Trophoblast cell (in vitro differentiated cells and primary cell): ENCODE measurements at regions not wholly inside any gene's neighbourhood (a gene's known extent, or its start where the extent isn't known, plus 50 kb on each side); places are given as distances from the start of the nearest gene placed in this dataset.

ENCODE experiments used
- DNase-seq, 2 donors: peaks; one replicate each; pipeline ENCODE4 v3.0.0-alpha.2; 2016
- H2AFZ ChIP-seq: 2 replicates; pipeline ENCODE4 v1.6.1; 2013; ENCODE audit warnings: low read length, moderate library complexity, mild to moderate bottlenecking; ENCODE audit not compliant: insufficient read depth, poor library complexity
- H2AK5ac ChIP-seq: 2 replicates; pipeline ENCODE4 v1.6.1; 2013; ENCODE audit warnings: mild to moderate bottlenecking, low read length
- H2BK120ac ChIP-seq: 2 replicates; pipeline ENCODE4 v1.6.1; 2013; ENCODE audit warnings: low read length, mild to moderate bottlenecking, moderate library complexity; ENCODE audit not compliant: insufficient read depth, poor library complexity
- H2BK12ac ChIP-seq: 2 replicates; pipeline ENCODE4 v1.6.1; 2013; ENCODE audit warnings: mild to moderate bottlenecking, low read length, moderate library complexity
- H2BK5ac ChIP-seq: 2 replicates; pipeline ENCODE4 v1.6.1; 2013; ENCODE audit warnings: low read length, low read depth, moderate library complexity, mild to moderate bottlenecking; ENCODE audit not compliant: poor library complexity
- H3K14ac ChIP-seq: 2 replicates; pipeline ENCODE4 v1.6.1; 2013; ENCODE audit warnings: mild to moderate bottlenecking, low read length
- H3K18ac ChIP-seq: 2 replicates; pipeline ENCODE4 v1.6.1; 2013; ENCODE audit warnings: mild to moderate bottlenecking, low read length
- H3K23ac ChIP-seq: 2 replicates; pipeline ENCODE4 v1.6.1; 2013; ENCODE audit warnings: low read length
- H3K27ac ChIP-seq: 2 replicates; pipeline ENCODE4 v1.5.1; 2013; ENCODE audit warnings: low read depth, mild to moderate bottlenecking, inconsistent platforms, low read length, moderate library complexity
- H3K27me3 ChIP-seq: 2 replicates; pipeline ENCODE4 v1.6.1; 2013; ENCODE audit warnings: inconsistent platforms, mild to moderate bottlenecking, low read length, moderate library complexity; ENCODE audit not compliant: insufficient read depth
- H3K36me3 ChIP-seq, 2 experiments: 1 replicate in 1 of 2; 2 replicates in 1 of 2; pipeline ENCODE4 v1.6.1; 2013; ENCODE audit warnings: low read length in 2 of 2, mild to moderate bottlenecking in 2 of 2, moderate library complexity in 1 of 2; ENCODE audit not compliant: insufficient read depth in 2 of 2, control insufficient read depth in 1 of 2
- H3K4ac ChIP-seq: 2 replicates; pipeline ENCODE4 v1.6.1; 2013; ENCODE audit warnings: low read depth, mild to moderate bottlenecking, low read length, moderate library complexity
- H3K4me1 ChIP-seq, 2 experiments: 1 replicate in 1 of 2; 2 replicates in 1 of 2; pipeline ENCODE4 v1.6.1; 2013; ENCODE audit warnings: low read length in 2 of 2, mild to moderate bottlenecking in 2 of 2, moderate library complexity in 1 of 2; ENCODE audit not compliant: insufficient read depth in 2 of 2, control insufficient read depth in 1 of 2
- H3K4me2 ChIP-seq: 2 replicates; pipeline ENCODE4 v1.6.1; 2013; ENCODE audit warnings: inconsistent platforms, mild to moderate bottlenecking, low read length, moderate library complexity
- H3K4me3 ChIP-seq: 2 replicates; pipeline ENCODE4 v1.5.1; 2013; ENCODE audit warnings: mild to moderate bottlenecking, low read depth, low read length, inconsistent platforms
- H3K79me1 ChIP-seq: one replicate; pipeline ENCODE4 v1.6.1; 2013; ENCODE audit warnings: low read length
- H3K79me2 ChIP-seq: 2 replicates; pipeline ENCODE4 v1.6.1; 2013; ENCODE audit warnings: low read length, mild to moderate bottlenecking; ENCODE audit not compliant: control insufficient read depth, insufficient read depth, poor library complexity
- H3K9ac ChIP-seq: 2 replicates; pipeline ENCODE4 v1.6.1; 2013; ENCODE audit warnings: mild to moderate bottlenecking, low read length
- H3K9me3 ChIP-seq: 2 replicates; pipeline ENCODE4 v1.6.1; 2013; ENCODE audit warnings: low read depth, mild to moderate bottlenecking, control low read depth, inconsistent platforms, low read length; ENCODE audit not compliant: insufficient read depth
- H4K12ac ChIP-seq: 2 replicates; pipeline ENCODE4 v1.6.1; 2013; ENCODE audit warnings: low read depth, mild to moderate bottlenecking, low read length, moderate library complexity
- H4K8ac ChIP-seq: 2 replicates; pipeline ENCODE4 v1.6.1; 2013; ENCODE audit warnings: low read depth, mild to moderate bottlenecking, low read length, moderate library complexity
- H4K91ac ChIP-seq: one replicate; pipeline ENCODE4 v1.6.1; 2013; ENCODE audit warnings: low read depth, mild to moderate bottlenecking, low read length, moderate library complexity
- WGBS: extraction: QIAGEN DNeasy Blood & Tissue Kit; methylation state at CpG from one replicate; pipeline ENCODE4 v1.1.7; 2013; ENCODE audit warnings: missing lambda C conversion rate; ENCODE audit not compliant: insufficient read length, insufficient coverage; ENCODE audit errors: extremely low coverage; 5-methylcytosine and 5-hydroxymethylcytosine counted together

GRCh38 chr6:144901412-144901811 lies 616.3 kb downstream of the UTRN start:
- no peak overlapping the region for H3K4ac ChIP-seq
- no peak overlapping the region for H2BK120ac ChIP-seq
- no peak overlapping the region for H3K23ac ChIP-seq
- no peaks in the 10 kb centered on the region for H3K36me3 ChIP-seq
- DNase-seq = no peak
- H3K9ac ChIP-seq = no peak overlapping the region
- peaks cover 3 to 4% of the 10 kb centered on the region in 2 experiments for H3K4me1 ChIP-seq
- H4K12ac ChIP-seq = no peak overlapping the region
- H3K27ac ChIP-seq = no peak overlapping the region
- H3K27me3 ChIP-seq = no peaks in the 10 kb centered on the region
- H2BK5ac ChIP-seq = no peak overlapping the region
- H3K79me1 ChIP-seq = no peaks in the 10 kb centered on the region
- no peak overlapping the region for H4K8ac ChIP-seq
- H3K4me2 ChIP-seq = no peak overlapping the region
- H3K9me3 ChIP-seq = no peaks in the 10 kb centered on the region
- H2BK12ac ChIP-seq = no peak overlapping the region
- no peak overlapping the region for H2AK5ac ChIP-seq
- H3K79me2 ChIP-seq = no peaks in the 10 kb centered on the region
- H2AFZ ChIP-seq = no peak overlapping the region
- no peak overlapping the region for H3K18ac ChIP-seq
- no peak overlapping the region for H3K14ac ChIP-seq
- no peak overlapping the region for H3K4me3 ChIP-seq
- no CpG with 5 or more reads among the region's 1 CpG for WGBS
- H4K91ac ChIP-seq = no peak overlapping the region

- H3K4me2 ChIP-seq = no peak overlapping the region
- H3K36me3 ChIP-seq = no peaks in the 10 kb centered on the region
- H2BK12ac ChIP-seq = no peak overlapping the region
- no peak overlapping the region for H3K4me3 ChIP-seq
- no peaks in the 10 kb centered on the region for H3K9me3 ChIP-seq
- no peak overlapping the region for H3K9ac ChIP-seq
- no peak overlapping the region for H4K12ac ChIP-seq
- no peaks in the 10 kb centered on the region for H3K79me2 ChIP-seq
- H3K18ac ChIP-seq = no peak overlapping the region
- no peak overlapping the region for H4K91ac ChIP-seq
- WGBS = no CpG with 5 or more reads among the region's 1 CpG
- no peak overlapping the region for H2AK5ac ChIP-seq
- no peak overlapping the region for H4K8ac ChIP-seq
- no peak overlapping the region for H2AFZ ChIP-seq
- no peak overlapping the region for H3K4ac ChIP-seq
- H3K27me3 ChIP-seq = no peaks in the 10 kb centered on the region
- DNase-seq = no peak
- H2BK5ac ChIP-seq = no peak overlapping the region
- H3K27ac ChIP-seq = no peak overlapping the region
- no peak overlapping the region for H2BK120ac ChIP-seq
- no peaks in the 10 kb centered on the region for H3K79me1 ChIP-seq
- H3K23ac ChIP-seq = no peak overlapping the region
- no peak overlapping the region for H3K14ac ChIP-seq
- no peaks in the 10 kb centered on the region for H3K4me1 ChIP-seq
Observed at GRCh38 chr6:144908004-144908403, 622.9 kb downstream of the UTRN start.

- H4K91ac ChIP-seq = no peak overlapping the region
- no peak overlapping the region for H3K4ac ChIP-seq
- no peak overlapping the region for H3K9ac ChIP-seq
- peak in 1 of 2 donors; percentile 57 for DNase-seq
- no peak overlapping the region for H3K18ac ChIP-seq
- no peak overlapping the region for H2AFZ ChIP-seq
- no peak overlapping the region for H2BK12ac ChIP-seq
- H3K4me2 ChIP-seq = no peak overlapping the region
- H3K23ac ChIP-seq = no peak overlapping the region
- H3K27me3 ChIP-seq = no peaks in the 10 kb centered on the region
- H3K79me2 ChIP-seq = no peaks in the 10 kb centered on the region
- no peaks in the 10 kb centered on the region for H3K9me3 ChIP-seq
- H3K36me3 ChIP-seq = no peaks in the 10 kb centered on the region
- H3K27ac ChIP-seq = no peak overlapping the region
- H4K8ac ChIP-seq = no peak overlapping the region
- no peak overlapping the region for H2BK120ac ChIP-seq
- no peak overlapping the region for H3K4me3 ChIP-seq
- H2AK5ac ChIP-seq = no peak overlapping the region
- no peak overlapping the region for H2BK5ac ChIP-seq
- H3K79me1 ChIP-seq = no peaks in the 10 kb centered on the region
- no peak overlapping the region for H4K12ac ChIP-seq
- no CpG with 5 or more reads among the region's 3 CpGs for WGBS
- H3K4me1 ChIP-seq = no peaks in the 10 kb centered on the region
- no peak overlapping the region for H3K14ac ChIP-seq
Observed at GRCh38 chr6:144909753-144910285, 624.7 kb downstream of the UTRN start.

- no peaks in the 10 kb centered on the region for H3K27me3 ChIP-seq
- no peak overlapping the region for H2BK5ac ChIP-seq
- no peak overlapping the region for H3K23ac ChIP-seq
- no peak for DNase-seq
- no peak overlapping the region for H2AK5ac ChIP-seq
- no peaks in the 10 kb centered on the region for H3K79me2 ChIP-seq
- H4K8ac ChIP-seq = no peak overlapping the region
- no peaks in the 10 kb centered on the region for H3K9me3 ChIP-seq
- H3K18ac ChIP-seq = no peak overlapping the region
- no peak overlapping the region for H3K9ac ChIP-seq
- WGBS = no CpG with 5 or more reads among the region's 2 CpGs
- H2BK12ac ChIP-seq = no peak overlapping the region
- no peak overlapping the region for H2BK120ac ChIP-seq
- H3K4me1 ChIP-seq = no peaks in the 10 kb centered on the region
- H3K36me3 ChIP-seq = no peaks in the 10 kb centered on the region
- no peak overlapping the region for H3K4ac ChIP-seq
- no peak overlapping the region for H4K91ac ChIP-seq
- H3K79me1 ChIP-seq = no peaks in the 10 kb centered on the region
- H3K4me2 ChIP-seq = no peak overlapping the region
- H2AFZ ChIP-seq = no peak overlapping the region
- H3K14ac ChIP-seq = no peak overlapping the region
- H3K4me3 ChIP-seq = no peak overlapping the region
- no peak overlapping the region for H4K12ac ChIP-seq
- H3K27ac ChIP-seq = no peak overlapping the region
Observed at GRCh38 chr6:144911322-144911721, 626.2 kb downstream of the UTRN start.
